ENCODE measurements at regions not wholly inside any gene's neighbourhood (a gene's known extent, or its start where the extent isn't known, plus 50 kb on each side); places are given as distances from the start of the nearest gene placed in this dataset.

DNA sequence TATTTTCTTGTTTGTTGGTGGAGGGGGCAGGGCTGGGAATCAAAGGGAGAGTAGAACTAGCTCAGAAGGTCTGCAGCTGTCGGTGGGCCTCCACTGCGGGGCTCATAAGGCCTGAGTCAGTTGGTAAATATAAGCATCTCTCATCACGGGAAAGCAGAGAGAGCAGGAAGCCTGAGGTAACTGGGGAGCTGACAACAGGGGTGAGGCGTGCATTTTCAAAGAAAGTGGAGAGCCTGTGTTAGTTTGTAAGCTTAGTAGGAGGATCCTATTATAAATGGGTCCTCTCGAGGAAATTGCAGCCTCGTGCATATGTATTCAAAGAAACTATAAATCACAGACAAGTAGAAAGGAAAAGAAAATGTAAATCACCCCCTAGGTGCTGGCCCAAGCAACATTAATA lies 221.0 kb upstream of the CDH13 start:
- DNase-seq (ENCODE audit: low read depth), result no peak

DNA sequence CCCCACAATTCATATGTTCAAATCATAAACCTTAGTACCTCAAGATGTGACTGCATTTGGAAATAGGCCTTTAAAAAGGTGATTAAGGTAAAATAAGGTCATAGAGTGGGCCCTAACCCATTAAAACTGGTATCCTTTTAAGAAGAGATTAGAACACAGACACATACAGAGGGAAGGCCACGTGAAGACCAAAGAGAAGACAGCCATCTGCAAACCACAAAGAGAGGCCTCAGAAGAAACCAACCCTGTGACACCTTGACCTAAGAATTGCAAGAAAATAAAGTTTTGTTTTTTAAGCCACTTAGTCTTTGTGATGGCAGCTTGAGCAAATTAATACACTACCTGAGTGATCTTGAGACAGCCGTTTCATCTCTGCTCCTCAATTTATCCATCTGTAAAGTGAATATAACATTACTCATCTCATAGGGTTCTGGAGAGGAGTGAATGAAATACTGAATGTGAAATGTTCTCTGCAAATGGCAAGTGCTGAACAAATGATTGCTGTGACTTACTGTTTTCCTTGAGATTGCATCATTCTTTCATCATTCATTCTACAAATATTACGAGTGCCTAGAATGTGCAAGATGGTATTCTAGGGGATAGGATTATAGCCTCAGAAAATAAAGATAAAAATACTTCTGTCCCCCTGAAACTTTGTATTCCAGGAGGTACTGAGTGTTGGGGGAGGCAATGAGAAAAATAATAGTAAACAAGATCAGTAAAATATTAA lies 222.0 kb upstream of the CDH13 start:
- DNase-seq (ENCODE audit: low read depth), result no peak

DNA sequence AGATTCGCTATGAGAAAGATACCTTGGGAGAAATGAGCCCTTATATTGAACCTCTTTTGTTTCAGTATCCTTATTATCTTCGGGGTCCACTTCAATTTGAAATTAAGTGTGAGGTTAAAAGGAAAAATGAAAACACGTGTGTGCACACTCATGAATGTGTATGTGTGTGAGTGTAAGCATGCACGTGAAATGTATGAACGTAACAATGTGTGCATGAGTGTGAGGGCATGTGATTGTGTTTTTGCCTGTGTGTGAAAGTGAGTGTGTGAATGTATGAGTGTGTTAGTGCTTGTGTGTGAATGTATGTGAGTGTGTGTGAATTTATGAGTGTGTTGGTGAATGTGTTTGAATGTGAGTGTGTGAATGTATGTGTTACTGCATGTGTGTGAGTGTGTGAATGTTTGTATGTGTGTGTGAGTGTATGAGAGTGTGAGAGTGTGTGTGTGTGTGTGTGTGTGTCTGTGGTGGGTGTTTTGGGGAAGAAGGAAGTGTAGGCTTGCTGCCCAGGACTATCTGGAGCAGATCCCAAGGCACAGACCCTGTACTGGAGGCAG lies 224.0 kb upstream of the CDH13 start:
- no peak for DNase-seq (ENCODE audit: low read depth)

DNA sequence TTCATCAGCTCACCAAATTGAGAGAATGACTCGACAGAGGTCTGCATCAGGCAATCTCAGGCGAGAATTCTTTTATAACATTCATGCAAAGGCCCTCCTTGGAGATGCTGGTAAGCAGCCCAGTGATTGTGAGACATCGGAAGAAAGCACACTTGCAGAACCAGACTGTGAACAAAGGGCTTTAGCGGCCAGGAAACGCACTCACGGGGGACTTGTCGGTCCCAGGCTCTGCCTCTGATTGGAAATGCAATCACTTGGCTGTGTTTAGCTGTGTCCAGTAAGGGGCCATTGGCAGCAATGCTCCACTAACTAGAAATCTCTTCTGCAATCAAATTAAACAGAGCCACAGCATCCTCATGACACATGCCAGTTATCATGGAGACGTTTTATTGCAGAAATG lies 226.7 kb upstream of the CDH13 start:
- DNase-seq (ENCODE audit: low read depth), result no peak

DNA sequence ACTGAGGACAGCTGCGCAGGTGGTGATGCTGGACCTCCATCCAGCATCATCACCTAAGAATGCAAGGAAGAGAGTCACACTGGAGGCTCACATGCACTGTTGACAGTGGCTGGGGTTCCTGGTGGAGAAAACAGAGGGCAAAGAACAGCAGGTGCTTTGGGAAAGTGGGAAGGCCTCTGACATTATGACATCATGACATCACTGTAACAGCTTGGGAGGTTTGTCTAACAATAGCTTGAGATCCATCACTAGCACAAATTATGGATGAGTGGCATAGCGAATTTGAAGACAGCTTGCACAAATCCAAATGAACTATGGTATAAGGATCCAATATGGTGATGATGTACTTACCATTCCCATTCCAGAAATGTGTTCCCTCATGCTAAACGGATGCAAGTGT lies 226.5 kb upstream of the MPHOSPH6 start:
- DNase-seq (ENCODE audit: low read depth), result no peak

DNA sequence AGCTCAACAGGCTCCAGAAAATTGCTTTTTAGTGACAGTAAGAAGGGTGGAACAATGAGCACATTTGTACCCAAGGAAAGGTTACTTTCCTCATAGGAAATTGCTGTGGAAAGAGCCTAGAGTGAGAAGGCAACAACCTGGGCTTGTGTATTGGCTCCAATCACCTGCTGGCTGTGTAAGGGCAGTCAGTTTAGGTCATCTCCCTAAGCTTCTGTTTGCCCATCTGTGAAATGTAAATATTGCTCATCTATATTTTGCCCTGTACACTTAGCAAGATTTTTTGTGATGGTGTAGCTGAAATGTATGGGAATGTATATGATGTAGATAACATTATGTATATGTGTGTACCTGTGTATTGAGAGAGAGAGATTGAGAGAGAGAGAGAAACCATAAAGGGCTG lies 225.2 kb upstream of the MPHOSPH6 start:
- no peak for DNase-seq (ENCODE audit: low read depth)

DNA sequence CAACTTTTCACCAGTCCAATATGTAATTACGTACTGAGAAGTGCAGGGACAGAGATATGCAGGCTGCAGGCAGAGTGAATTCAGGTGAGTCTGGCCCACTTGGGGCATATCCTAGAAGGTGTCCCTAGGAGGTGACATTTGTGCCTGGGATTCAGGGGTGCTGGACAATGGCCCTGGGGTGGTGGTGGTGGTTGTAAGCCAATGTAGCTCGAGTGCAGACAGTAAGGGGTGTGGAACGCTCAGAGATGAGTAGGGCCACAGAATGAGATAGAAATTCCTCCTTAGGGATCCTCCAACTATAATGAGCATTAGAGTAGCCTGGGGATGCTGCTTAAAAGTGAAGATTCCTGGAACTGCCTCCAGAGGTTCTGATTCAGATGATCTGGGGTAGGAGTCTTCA lies 221.7 kb upstream of the MPHOSPH6 start:
- DNase-seq (ENCODE audit: low read depth), result no peak

DNA sequence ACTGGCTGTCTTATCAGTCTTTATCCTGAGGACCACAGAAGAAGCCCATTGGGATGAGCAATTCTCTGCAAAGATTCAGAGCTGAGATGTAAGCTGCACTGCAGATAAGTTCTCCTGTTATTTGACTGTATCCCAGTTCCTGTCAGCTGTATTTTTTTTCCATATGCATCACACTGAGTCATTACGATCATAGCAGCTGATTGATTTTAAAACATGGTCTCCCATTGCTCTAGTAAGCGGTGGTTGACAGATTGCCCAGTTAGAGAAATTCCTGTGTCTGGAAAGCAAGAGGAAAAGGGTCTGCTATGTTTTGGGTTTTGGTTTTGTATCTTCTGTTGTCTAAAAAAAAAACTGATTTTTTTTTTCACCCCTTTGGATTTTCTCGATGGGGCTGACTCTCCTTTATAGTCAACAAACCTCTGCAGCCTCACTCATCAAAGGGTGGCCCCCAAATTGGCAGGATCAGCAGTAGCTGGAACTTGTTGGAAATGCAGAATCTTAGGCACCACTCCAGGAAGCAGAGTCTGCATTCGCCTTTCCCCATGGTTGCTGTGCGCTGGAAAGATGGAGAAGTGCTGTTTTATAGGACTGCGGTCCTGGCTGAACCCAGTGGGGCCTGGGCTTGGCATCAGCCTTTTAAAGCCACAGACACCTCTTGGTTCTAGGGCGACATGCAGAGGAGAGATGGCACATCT lies 220.1 kb upstream of the MPHOSPH6 start:
- no peak for DNase-seq (ENCODE audit: low read depth)

DNA sequence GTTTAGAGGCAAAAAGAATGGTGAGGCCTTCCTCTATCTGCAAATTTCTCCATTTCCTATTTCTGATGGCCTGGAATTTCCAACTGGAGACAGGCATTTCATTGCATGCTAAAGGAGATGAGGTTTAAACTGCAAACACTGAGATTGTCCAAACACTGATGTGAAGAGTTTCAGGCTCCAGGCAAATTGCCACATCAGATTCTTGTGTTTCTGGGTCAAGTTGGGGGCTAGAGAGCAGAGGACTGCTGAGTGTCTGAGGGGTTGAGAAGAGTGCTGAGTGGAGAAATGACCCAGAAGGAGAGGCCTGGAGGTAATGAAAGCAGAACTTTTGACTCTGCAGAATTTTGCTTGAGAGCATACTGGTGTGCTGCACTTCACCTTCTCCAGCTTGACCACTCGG lies 216.7 kb upstream of the MPHOSPH6 start:
- no peak for DNase-seq (ENCODE audit: low read depth)

DNA sequence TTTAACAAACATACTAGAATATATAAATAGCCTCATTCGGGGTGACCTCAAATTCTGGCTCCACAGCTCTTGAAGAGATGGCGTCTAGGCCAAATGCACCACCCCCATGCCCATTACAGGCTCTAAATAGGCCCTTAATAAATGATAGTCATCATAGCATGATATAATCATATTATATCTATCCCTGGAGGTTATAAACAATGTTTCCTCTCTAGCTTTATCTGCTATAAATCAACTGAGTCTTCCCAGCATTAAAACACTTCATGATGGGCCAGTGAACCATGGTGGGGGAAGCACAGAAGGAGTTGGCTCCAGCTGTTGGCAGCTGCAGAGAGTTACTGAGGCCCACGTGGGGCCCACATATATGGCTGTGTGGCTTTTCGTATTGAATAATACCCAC lies 214.9 kb upstream of the MPHOSPH6 start:
- no peak for DNase-seq (ENCODE audit: low read depth)

DNA sequence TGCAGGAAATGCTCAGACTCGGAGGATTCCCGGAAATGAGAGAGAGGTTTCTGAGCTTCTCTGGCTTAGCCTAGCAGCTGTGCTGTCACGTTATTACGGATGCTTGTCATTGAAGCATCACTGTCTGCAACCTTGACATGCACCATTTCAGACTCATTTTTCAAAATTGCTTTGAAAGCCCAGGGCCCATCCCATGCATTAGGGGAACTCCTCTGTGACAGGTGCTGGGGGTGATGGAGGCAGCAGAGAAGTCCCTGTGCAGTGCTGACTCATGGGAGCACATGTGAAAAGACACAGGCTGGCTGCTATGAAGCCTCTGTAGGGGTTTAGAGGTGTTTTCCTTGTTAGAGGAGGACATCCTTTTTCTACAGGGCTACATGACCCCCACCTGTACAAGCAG lies 214.0 kb upstream of the MPHOSPH6 start:
- DNase-seq (ENCODE audit: low read depth), result no peak

DNA sequence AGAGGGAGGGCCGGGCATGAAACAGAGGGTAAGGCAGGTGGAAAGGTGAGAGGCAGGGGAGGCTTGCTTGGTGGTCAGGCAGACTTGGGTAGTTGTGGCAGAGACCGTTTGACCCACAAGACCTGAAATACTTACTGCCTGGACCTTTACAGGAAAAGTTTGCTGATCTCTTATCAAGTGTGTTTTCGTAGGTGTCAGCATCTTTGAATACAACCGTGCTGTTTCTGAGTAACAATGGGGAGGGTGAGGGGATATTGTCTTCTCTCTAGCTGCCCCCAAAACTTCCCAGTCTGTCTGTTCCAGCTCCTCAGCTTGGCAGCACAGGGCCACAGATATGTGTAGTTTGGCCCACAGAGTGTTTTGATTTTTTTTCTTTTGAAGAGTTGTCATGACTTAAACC lies 212.5 kb upstream of the MPHOSPH6 start:
- DNase-seq (ENCODE audit: low read depth), result no peak

DNA sequence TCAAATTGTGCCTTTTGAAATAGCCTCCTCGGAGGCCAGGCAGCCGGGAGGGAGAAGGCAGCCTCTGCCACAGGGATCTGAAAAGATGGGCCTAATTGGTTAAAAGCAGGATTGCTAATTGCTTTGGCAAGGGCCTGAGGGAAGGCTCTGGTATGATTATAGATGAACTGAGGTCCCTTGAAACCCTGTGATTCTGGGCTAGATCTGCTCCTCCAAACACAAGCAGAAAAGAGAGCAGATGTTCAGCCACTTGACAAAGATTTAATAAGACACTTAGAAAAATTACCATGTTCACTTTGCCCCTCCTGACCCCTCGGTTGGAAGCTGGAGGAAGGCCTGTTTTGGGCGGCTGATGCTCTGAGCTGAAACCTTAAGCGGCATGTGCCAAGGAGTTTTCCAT lies 209.5 kb upstream of the MPHOSPH6 start:
- no peak for DNase-seq (ENCODE audit: low read depth)

DNA sequence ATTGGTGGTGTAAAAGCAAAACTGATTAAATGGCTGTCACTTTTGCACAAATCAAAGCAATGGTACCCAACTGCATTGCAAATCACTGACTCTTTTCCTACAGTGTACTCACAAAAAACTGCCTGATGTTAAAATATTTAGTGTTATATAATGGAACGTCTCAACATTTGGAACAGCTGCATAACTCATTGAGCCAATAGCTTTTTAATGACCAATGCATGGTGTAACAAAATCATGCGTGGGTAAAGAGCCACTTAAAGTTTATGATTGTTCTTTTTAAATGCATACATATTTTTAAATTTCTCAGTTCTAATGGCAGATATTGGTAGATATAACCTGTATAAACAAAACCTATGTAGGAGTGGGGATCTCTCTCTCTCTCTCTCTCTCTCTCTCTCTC lies 204.0 kb upstream of the MPHOSPH6 start:
- no peak for DNase-seq (ENCODE audit: low read depth)

DNA sequence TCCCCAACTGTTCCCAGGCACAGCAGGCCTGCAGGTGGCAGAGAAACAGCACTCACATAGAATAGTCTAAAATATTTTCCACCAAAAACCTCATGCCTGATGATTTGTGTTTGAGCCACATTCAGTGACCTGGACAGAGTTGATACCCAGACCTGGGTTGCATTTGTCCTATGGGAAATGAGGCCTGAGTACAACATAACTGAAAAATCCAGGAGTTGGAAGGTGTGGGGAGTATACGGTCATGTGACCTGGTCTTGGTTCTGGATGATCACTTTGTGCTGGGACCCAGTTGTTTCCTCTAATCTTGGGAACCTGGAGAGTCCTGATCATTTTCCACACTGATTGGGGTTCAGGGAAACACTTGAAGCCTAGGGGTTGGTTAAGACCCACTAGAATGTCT lies 200.3 kb upstream of the MPHOSPH6 start:
- no peak for DNase-seq (ENCODE audit: low read depth)

DNA sequence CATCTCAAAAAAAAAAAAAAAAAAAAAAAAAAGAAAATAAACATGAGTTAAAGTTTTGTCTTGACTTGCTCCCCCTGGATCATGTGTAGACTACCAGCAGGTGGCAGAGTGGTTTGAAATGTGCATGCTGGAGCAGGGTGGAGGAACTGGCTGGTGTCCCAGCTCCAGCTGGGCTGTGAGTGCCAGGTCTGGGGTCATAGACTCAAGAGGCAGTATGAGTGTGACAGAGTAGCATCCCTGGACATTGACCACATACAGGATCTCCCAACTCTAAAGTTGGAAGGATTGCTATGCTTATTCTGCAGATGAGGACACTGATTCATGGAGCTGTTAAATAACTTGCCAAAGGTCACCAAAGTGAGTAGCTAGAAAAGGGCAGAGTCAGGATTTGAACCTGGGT lies 198.0 kb upstream of the MPHOSPH6 start:
- DNase-seq (ENCODE audit: low read depth), result no peak

DNA sequence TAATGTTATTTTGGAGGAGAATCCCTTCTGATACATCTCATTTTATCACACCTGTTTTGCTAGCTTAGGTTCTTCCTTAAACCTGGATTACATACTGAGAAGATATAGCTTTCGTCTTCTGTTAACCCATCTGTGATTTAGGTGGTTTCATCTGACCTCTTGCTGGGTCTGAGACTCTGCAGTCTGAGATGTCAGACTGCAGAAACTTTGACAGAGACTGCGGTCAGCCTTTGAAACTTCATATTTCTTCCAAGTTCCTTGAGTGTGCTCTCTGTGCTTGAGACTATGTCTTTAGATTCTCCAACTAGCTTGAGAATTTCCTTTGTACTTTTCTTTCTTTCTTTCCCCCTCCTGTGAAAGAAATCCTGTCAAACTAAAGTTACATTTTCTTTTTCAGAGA lies 196.4 kb upstream of the MPHOSPH6 start:
- no peak for DNase-seq (ENCODE audit: low read depth)

DNA sequence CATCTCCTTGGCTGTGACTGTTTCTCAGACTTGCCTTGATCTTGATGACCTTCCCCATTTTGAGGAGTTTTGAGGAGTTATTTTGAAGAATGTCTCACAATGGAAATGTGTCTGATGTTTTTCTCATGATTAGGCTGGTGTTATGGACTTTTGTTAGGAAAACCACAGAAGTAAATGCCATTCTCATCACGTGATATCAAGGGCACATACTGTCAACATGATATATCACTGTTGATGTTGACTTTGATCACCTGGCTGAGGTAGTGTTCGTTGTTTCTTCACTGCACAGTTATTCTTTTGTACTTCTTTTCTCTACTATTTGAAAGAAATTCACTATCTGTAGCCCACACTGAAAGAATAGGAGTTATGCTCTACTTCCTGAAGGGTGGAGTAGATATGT lies 194.7 kb upstream of the MPHOSPH6 start:
- DNase-seq (ENCODE audit: low read depth), result no peak

DNA sequence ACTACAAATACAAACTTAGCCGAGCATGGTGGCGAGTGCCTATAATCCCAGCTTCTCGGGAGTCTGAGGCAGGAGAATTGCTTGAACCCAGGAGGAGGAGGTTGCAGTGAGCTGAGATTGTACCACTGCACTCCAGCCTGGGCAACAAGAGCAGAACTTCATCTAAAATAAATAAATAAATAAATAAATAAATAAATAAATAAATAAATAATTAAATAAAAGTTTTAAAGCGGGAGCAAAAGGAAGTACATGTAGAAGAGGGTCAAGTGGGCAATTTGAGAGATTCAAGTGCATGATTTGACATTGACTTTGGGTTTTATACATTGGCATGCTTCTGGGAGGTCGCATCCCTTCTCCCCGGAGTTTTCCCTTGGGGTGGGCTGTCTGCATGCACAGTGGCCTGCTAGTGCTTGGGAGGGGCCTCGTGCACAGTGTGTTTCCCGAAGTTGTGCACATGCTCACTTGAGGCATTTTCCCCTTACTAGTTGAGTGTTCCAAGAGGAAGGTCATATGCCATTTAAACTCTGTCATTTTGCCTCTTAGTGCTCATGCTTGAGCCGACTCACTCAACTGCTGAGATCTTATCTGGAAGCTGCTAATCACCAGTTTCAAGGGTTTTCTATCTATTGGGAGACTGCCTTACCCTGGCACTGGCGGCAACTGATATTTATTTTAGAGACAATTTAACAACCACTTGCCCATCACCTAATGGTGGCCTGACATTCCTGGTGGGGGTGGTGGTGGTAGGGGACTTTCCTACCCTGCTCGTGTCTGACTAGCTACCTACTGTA lies 193.2 kb upstream of the MPHOSPH6 start:
- DNase-seq (ENCODE audit: low read depth), result no peak

DNA sequence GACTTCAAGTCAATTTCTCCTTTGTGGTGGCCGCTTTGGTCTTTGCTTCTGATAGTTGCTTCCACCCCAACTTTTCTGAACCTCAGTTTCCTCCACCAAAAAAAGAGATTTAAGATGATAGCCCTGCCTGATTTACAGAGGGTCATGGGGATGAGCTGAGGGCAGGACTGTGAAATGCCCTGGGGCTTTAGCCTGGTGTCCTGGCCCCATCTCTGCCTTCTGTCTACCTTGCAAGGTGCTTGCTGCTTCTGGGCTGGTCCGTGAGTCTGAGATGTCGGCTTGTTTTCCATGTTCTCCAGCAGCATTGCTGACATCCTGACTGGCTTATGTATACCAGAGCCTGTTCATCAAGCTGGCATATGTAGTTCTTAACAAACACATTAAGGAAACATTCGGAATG lies 191.9 kb upstream of the MPHOSPH6 start:
- no peak for DNase-seq (ENCODE audit: low read depth)

DNA sequence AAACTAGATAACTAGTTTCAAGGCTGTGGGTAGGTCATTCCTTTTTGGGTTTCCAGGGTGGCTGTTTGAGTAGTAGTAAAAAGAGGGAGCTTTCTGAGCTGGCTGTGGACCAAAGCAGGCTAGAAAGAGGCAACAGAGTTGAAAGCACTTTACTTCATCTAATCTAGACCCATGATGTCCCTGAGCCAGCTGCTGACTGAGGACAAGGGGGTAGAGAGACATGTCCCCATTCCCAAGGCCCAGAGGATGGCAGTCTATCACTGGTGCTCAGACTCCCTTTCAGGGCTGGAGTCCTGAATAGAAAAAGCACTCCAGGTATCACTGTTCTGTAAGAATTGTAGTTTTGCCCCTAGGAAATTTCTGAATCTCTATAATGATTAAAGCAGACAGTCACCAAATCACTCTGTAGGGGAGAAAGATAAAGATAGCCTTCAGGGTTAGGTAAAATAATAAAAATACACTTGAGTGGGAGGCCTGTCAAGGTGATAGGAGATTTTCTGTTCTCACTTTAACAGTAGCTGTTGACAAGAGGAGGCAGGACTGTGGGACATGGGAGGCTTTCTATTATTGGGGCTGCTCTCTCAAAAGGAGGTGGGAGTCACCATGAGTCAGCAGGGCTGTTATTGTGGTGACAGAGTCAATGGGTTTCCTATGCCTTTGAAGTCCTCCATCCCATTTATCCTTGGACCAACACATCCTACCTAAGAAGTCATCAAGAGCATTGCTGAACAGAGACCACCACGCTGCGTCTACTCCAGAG lies 190.2 kb upstream of the MPHOSPH6 start:
- DNase-seq (ENCODE audit: low read depth), result no peak

DNA sequence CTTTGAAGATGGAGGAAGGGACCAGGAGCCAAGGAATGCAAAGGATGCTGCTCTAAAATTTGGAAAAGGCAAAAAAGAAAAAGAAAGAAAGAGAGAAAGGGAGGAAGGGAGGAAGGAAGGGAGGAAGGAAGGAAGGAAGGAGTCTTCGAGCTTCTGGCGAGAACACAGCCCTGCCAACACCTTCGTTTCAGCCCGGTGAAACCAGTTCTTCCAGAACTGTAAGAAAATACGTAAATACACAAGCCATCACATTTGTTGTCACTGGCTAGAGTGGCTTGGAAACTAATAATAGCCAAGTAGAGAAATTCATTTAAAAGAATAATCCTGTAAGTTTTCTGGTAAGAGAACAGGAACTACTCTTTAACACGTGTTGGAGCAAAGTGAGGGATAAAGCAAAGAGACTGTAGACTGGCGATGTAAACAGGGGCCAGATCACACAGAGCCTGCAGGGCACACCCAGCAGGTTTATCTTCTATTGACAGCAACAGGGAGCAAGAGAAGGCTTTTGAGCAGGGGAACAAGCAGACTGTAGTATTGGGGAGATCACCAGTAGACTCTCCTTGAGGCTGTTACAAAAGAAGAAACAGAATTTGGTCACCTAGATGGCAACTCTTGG lies 188.7 kb upstream of the MPHOSPH6 start:
- no peak for DNase-seq (ENCODE audit: low read depth)

All from HS-5 (cell line).